ENCODE measurements at regions not wholly inside any gene's neighbourhood (a gene's known extent, or its start where the extent isn't known, plus 50 kb on each side); places are given as distances from the start of the nearest gene placed in this dataset.

- intact Hi-C loops (cut with DNase I): no loop called here
- H3K27me3 ChIP-seq (ENCODE audit: insufficient read depth in 3 of 3, low read length in 2 of 3): no peaks in the 10 kb centered on the region
- no peaks in the 10 kb centered on the region for H3K36me3 ChIP-seq (ENCODE audit: insufficient read depth in 1 of 2, low read depth in 1 of 2)
- no peak for ATAC-seq
- no peaks in the 10 kb centered on the region for H3K9me3 ChIP-seq
- no peaks in the 10 kb centered on the region for H3K4me1 ChIP-seq
- TF ChIP-seq CTCF (IDR thresholded peaks at IDR 0.05): no peak
- DNase-seq: no peak
- H3K4me3 ChIP-seq: no peak overlapping the region
- 52 to 65% (median 60%) methylated on average over 4 of the region's 4 CpGs for WGBS, 3 donors
- no peak overlapping the region for H3K27ac ChIP-seq
Observed at GRCh38 chr21:24941316-24942185, 665.7 kb downstream of the MRPL39 start.

DNA sequence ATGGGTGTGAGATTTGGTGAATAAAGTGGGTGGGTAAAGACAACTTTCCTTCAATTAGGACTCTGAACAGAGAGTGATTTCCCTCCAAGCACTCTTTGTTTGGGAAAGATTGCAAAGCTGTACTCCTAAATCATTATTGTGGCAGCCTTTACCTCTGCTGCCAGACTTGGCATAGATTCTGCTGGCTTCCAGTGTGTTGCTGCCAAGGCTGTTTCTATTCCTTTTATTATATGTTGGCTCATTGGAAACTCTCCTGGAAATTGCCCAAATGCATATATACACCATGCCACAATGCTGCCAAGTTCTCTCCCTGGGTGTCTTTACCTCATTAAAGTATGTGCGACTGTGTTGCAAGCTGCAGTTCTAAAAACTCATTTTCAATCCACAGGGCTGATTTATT, 668.0 kb downstream of the MRPL39 start:
- Histone ChIP-seq H3K4me1 (no peaks in the 10 kb centered on the region), H3K4me3 (no peak overlapping the region), H3K27me3 (ENCODE audit: insufficient read depth in 3 of 3, low read length in 2 of 3) (no peaks in the 10 kb centered on the region), H3K36me3 (ENCODE audit: insufficient read depth in 1 of 2, low read depth in 1 of 2) (no peaks in the 10 kb centered on the region), H3K9me3 (no peaks in the 10 kb centered on the region), H3K27ac (no peak overlapping the region)
- WGBS, 3 donors: 33 to 46% (median 42%) methylated on average over 1 of the region's 1 CpG
- intact Hi-C loops (cut with DNase I): no loop called here
- no peak for ATAC-seq
- TF ChIP-seq CTCF (IDR thresholded peaks at IDR 0.05): no peak
- DNase-seq: no peak

- no peak for DNase-seq
- no peaks in the 10 kb centered on the region for H3K36me3 ChIP-seq (ENCODE audit: insufficient read depth in 1 of 2, low read depth in 1 of 2)
Observed at GRCh38 chr21:24938573-24938972, 668.7 kb downstream of the MRPL39 start.

DNA sequence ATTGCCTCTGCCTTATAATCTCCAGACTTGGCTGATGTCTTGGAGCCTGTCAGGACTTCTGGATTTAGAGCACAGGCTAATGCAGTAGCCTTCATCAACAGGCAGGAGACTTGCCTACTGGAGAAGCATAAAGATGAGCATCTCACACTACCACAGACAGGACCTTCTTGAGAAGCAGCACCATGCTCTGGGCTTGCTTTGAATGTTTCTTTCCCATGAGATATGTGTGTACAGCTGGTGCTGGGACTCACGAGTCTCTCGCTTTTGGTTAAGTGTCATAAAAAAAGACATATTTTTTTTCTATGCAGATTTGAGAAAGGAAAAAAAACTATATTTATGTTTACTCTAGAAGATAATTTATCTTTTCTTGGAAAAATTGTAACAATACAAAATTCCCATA, 671.3 kb downstream of the MRPL39 start:
- ATAC-seq: no peak
- Histone ChIP-seq H3K4me3 (no peak overlapping the region), H3K27me3 (ENCODE audit: insufficient read depth in 3 of 3, low read length in 2 of 3) (no peaks in the 10 kb centered on the region), H3K4me1 (no peaks in the 10 kb centered on the region), H3K36me3 (ENCODE audit: insufficient read depth in 1 of 2, low read depth in 1 of 2) (no peaks in the 10 kb centered on the region), H3K27ac (no peak overlapping the region), H3K9me3 (no peaks in the 10 kb centered on the region)
- DNase-seq: no peak
- WGBS, 3 donors: 26 to 35% (median 28%) methylated on average over 2 of the region's 2 CpGs
- intact Hi-C loops (cut with DNase I): no loop called here
- TF ChIP-seq CTCF (IDR thresholded peaks at IDR 0.05): no peak

More at GRCh38 chr21:24938573-24938972, 668.7 kb downstream of the MRPL39 start:
- TF ChIP-seq CTCF (IDR thresholded peaks at IDR 0.05): no peak
- H3K27me3 ChIP-seq (ENCODE audit: insufficient read depth in 3 of 3, low read length in 2 of 3): no peaks in the 10 kb centered on the region
- no peak for ATAC-seq
- WGBS, 3 donors: 72 to 82% (median 75%) methylated on average over 5 of the region's 5 CpGs
- intact Hi-C loops (cut with DNase I): no loop called here
- H3K27ac ChIP-seq: no peak overlapping the region
- no peaks in the 10 kb centered on the region for H3K4me1 ChIP-seq
- H3K9me3 ChIP-seq: no peaks in the 10 kb centered on the region
- no peak overlapping the region for H3K4me3 ChIP-seq

- no peak for TF ChIP-seq CTCF (IDR thresholded peaks at IDR 0.05)
- intact Hi-C loops (cut with DNase I): no loop called here
- ATAC-seq (no peak), DNase-seq (no peak)
- H3K36me3 ChIP-seq (ENCODE audit: insufficient read depth in 1 of 2, low read depth in 1 of 2): no peaks in the 10 kb centered on the region
- no peaks in the 10 kb centered on the region for H3K9me3 ChIP-seq
- WGBS, 3 donors: 67 to 69% (median 68%) methylated on average over 1 of the region's 1 CpG
- no peaks in the 10 kb centered on the region for H3K27me3 ChIP-seq (ENCODE audit: insufficient read depth in 3 of 3, low read length in 2 of 3)
- H3K4me3 ChIP-seq: no peak overlapping the region
- no peaks in the 10 kb centered on the region for H3K4me1 ChIP-seq
- H3K27ac ChIP-seq: no peak overlapping the region
Observed at GRCh38 chr21:24910591-24910990, 696.7 kb downstream of the MRPL39 start.

Data from psoas muscle (tissue), 7 donors.